ENCODE measurements at regions not wholly inside any gene's neighbourhood (a gene's known extent, or its start where the extent isn't known, plus 50 kb on each side); places are given as distances from the start of the nearest gene placed in this dataset.
A peak's percentile ranks its signal among the peaks of the same experiment; 100 is the strongest.
"Not testable (repeated sequence)": the region's sequence is repeated elsewhere in the genome, so short reads cannot be mapped to it uniquely, and the experiment has no call there.

GRCh38 chr4:135434936-135435335, 1233.3 kb upstream of the PABPC4L start:
- DNase-seq (ENCODE audit: low spot score), result no peak

GRCh38 chr4:135429528-135429927, 1227.9 kb upstream of the PABPC4L start:
- DNase-seq (ENCODE audit: low spot score), result no peak

DNA sequence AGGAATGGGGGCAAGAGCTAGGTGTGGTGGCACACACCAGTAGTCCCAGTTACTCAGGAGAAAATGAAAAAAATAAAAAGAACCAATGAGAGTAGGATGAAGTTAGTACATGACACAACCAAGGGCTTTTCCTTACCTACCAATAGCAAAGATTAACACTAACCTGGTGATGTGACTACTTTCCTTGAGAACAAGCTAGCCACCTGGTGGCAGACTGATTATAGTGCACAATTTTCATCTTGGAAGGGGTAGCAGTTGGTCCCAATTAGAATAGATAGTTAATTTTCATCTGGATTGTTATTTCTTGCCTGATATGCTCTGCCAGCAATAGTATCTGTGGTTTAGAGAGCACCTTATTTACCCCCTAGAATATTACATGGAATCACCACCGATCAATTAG, 1216.8 kb upstream of the PABPC4L start:
- DNase-seq (ENCODE audit: low spot score), result peak; percentile 20

DNA sequence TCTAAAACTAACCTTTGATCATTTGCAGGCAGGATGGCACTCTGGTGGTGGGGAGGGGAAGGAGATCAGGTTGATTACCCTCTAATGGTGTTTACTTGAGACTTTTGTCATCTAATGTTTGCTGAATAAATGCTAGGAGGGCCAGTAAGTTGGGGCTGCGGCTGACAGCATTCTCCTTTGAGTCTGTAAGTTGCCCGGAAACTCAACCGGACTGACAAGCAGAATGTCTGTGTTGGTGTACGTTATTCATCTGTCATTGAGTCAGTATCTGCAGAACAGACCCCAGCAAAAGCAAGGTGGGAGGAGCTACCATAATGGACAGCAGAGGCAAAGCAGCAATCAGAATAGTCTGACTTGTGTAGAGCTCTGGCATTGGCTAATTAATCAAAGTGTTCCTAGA, 1210.6 kb upstream of the PABPC4L start:
- DNase-seq (ENCODE audit: low spot score), result no peak

- DNase-seq (ENCODE audit: low spot score), result no peak
Observed at GRCh38 chr4:135411251-135411650, 1209.7 kb upstream of the PABPC4L start.

GRCh38 chr4:135409261-135409660, 1207.7 kb upstream of the PABPC4L start:
- DNase-seq (ENCODE audit: low spot score), result not testable (repeated sequence)

DNA sequence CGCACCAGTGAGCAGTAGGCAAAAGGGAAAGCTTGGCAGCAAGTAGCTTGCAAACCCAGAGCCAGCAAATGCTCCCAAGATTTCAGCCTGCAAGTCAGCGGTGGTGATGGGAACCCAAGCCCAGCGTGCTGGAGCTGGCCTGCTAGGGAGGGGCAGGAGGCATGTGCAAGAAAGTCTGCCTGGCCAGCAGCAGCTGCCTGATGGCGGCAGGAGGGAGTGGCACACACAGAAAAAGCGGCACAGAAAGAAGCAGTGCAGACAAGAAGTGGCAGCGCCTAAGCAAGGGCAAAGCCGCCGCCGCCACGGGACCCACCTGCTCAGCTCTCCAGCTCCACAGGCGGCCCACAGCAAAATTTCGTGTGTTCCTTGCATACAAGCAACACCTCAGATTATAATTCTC, 1206.5 kb upstream of the PABPC4L start:
- no peak for DNase-seq (ENCODE audit: low spot score)

- not testable (repeated sequence) for DNase-seq (ENCODE audit: low spot score)
Observed at GRCh38 chr4:135406597-135406996, 1205.0 kb upstream of the PABPC4L start.

- no peak for DNase-seq (ENCODE audit: low spot score)
Observed at GRCh38 chr4:135385830-135386581, 1184.4 kb upstream of the PABPC4L start.

GRCh38 chr4:135383356-135384288, 1182.0 kb upstream of the PABPC4L start:
- no peak for DNase-seq (ENCODE audit: low spot score)

- no peak for DNase-seq (ENCODE audit: low spot score)
Observed at GRCh38 chr4:135382280-135382959, 1180.8 kb upstream of the PABPC4L start.

DNA sequence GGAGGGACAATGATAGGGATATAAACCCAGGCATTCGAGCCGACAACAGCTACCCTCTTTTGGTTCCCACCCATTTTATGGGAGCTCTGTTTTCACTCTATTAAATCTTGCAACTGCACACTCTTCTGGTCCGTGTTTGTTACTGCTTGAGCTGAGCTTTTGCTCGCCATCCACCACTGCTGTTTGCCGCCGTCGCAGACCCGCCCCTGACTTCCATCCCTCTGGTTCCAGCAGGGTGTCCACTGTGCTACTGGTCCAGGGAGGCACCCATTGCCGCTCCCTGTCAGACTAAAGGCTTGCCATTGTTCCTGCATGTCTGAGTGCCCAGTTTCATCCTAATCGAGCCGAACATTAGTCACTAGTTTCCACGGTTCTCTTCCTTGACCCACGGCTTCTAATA, 1170.5 kb upstream of the PABPC4L start:
- no peak for DNase-seq (ENCODE audit: low spot score)

- DNase-seq (ENCODE audit: low spot score), result no peak
Observed at GRCh38 chr4:135371137-135371536, 1169.5 kb upstream of the PABPC4L start.

DNA sequence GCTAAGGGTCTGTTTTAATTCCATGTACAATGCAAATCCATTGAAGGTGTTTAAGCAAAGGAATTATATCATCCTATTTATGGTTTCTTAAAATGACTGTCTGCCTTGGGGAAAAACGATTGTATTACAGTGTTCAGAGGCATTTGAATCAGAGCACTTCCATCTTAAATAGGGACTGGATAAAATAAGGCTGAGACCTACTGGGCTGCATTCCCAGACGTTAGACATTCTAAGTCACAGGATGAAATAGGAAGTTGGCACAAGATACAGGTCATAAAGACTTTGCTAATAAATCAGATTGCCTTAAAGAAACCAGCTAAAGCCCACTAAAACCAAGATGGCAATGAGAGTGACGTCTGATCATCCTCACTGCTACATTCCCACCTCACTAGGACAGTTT, 1167.2 kb upstream of the PABPC4L start:
- DNase-seq (ENCODE audit: low spot score), result no peak

DNA sequence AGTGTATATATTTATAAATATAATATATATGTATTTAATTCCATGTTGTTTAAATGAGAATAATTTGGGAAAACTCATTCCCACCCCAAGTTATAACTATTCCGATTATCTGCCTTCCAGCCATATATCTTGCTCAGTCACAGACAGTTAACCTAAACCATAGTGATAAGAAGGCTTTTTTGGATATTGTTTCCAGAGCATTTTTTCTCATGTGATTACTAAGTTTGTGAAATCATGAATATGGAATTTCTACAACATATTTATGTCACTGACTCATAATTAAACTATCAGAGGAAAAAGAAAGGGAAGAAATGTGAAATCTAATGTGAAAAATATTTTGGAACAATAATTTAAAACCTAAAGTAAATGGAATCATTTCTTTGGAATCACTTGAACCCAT, 1163.5 kb upstream of the PABPC4L start:
- no peak for DNase-seq (ENCODE audit: low spot score)

GRCh38 chr4:135359128-135359527, 1157.5 kb upstream of the PABPC4L start:
- no peak for DNase-seq (ENCODE audit: low spot score)

GRCh38 chr4:135357091-135357490, 1155.5 kb upstream of the PABPC4L start:
- no peak for DNase-seq (ENCODE audit: low spot score)

GRCh38 chr4:135354876-135355275, 1153.3 kb upstream of the PABPC4L start:
- DNase-seq (ENCODE audit: low spot score), result no peak

DNA sequence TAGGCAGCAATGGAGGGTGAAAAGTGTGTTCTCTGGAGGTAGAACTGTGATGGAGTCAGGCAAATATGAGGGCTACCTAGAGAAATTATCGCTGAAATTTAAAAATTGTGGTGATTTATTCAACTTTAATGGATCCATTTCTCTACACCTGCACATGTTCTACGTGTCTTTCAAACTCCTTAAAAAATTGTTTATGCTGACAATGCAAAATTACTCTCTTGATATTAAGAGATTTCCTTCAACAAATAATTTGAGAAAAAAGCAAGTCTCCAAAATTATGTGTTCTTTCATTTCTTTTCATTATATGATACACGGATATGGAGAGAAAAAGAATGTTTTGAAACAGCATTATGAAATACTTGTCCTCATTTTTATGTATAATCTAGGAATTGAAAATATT, 1151.4 kb upstream of the PABPC4L start:
- no peak for DNase-seq (ENCODE audit: low spot score)

- no peak for DNase-seq (ENCODE audit: low spot score)
Observed at GRCh38 chr4:135344492-135344891, 1142.9 kb upstream of the PABPC4L start.

DNA sequence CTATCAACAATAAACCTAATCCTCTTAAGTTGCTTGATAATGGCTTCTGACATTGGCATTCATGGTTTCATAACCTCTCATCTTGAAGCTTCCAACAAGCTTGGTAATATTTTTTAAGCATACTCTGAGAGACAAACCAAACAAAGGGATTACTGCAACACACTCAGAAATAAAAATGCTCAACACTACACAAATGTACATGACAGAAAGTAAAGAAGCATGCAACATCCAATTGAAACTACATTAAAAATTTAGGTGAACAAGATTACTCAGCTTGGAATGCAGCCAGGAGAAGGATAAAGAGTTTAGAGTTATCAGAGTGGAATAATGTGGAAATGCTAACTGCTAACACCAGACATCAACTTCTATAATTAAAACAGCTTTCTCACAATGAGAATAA, 1136.6 kb upstream of the PABPC4L start:
- no peak for DNase-seq (ENCODE audit: low spot score)

DNA sequence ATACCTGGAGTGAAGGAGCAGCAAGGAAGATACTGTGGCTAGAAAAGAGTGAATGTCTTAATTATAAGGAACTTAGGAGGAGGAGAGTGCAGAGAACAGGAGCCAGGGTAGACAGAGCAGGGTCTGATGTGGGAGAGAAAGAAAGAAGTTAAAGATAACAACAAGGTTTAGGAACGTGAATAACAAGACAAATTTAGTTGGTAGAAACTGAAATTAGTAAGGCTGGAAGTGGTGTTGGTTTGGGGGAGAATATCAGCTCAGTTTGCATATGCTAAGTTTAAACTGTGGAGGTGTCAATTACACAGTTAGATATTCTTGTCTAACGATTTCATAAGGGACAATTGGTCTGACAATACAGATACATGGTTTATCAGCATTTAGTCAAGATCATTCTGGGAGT, 1123.7 kb upstream of the PABPC4L start:
- no peak for DNase-seq (ENCODE audit: low spot score)

GRCh38 chr4:135319685-135320084, 1118.1 kb upstream of the PABPC4L start:
- peak; percentile 17 for DNase-seq (ENCODE audit: low spot score)

Data from iPS-NIHi11 (cell line).